NCI-H69 (cell line): ENCODE measurements at regions not wholly inside any gene's neighbourhood (a gene's known extent, or its start where the extent isn't known, plus 50 kb on each side); places are given as distances from the start of the nearest gene placed in this dataset.
"Not testable (repeated sequence)": the region's sequence is repeated elsewhere in the genome, so short reads cannot be mapped to it uniquely, and the experiment has no call there.

Source experiments
- DNase-seq: peaks from one replicate; lab custom pipeline; 2025; lab: John Stamatoyannopoulos, UW

GRCh38 chr13:52931131-52931530, 82.7 kb upstream of the PCDH8 start:
- DNase-seq, result peak; percentile 48

- DNase-seq, result no peak
Measured at GRCh38 chr13:52929846-52930245, 81.4 kb upstream of the PCDH8 start.

- no peak for DNase-seq
Measured at GRCh38 chr13:52926971-52927370, 78.5 kb upstream of the PCDH8 start.

- peak; percentile 81 for DNase-seq
Measured at GRCh38 chr13:52925775-52926285, 77.4 kb upstream of the PCDH8 start.

GRCh38 chr13:52925251-52925650, 76.8 kb upstream of the PCDH8 start:
- peak; percentile 44 for DNase-seq

- DNase-seq, result no peak
Measured at GRCh38 chr13:52924289-52925148, 76.1 kb upstream of the PCDH8 start.

- DNase-seq, result no peak
Measured at GRCh38 chr13:52922961-52923360, 74.5 kb upstream of the PCDH8 start.

GRCh38 chr13:52921194-52921593, 72.8 kb upstream of the PCDH8 start:
- no peak for DNase-seq

- no peak for DNase-seq
Measured at GRCh38 chr13:52916486-52916990, 68.1 kb upstream of the PCDH8 start.

GRCh38 chr13:52911340-52911739, 62.9 kb upstream of the PCDH8 start:
- no peak for DNase-seq

GRCh38 chr13:52910318-52910717, 61.9 kb upstream of the PCDH8 start:
- DNase-seq, result not testable (repeated sequence)

GRCh38 chr13:52906122-52906903, 57.9 kb upstream of the PCDH8 start:
- peak; percentile 85 for DNase-seq

- no peak for DNase-seq
Measured at GRCh38 chr13:52905701-52906100, 57.3 kb upstream of the PCDH8 start.

GRCh38 chr13:52903320-52903719, 54.9 kb upstream of the PCDH8 start:
- peak; percentile 42 for DNase-seq

- DNase-seq, result peak; percentile 88
Measured at GRCh38 chr13:52899206-52899605, 50.8 kb upstream of the PCDH8 start.
